OCI-LY1 (cell line): ENCODE measurements at regions not wholly inside any gene's neighbourhood (a gene's known extent, or its start where the extent isn't known, plus 50 kb on each side); places are given as distances from the start of the nearest gene placed in this dataset.

ENCODE experiments used
- CTCF ChIP-seq: fragments of 200-600 bp; sonication (generic), shearing (Covaris generic); IDR thresholded peaks from 2 replicates; pipeline ENCODE4 v1.5.1; 2017; ENCODE audit warnings: mild to moderate bottlenecking, antibody characterized with exemption, low read length, moderate library complexity, mixed read lengths
- EZH2 ChIP-seq: fragments of 200-600 bp; sonication (generic), shearing (Covaris generic); IDR thresholded peaks from 2 replicates; pipeline ENCODE4 v1.8.0; 2017; ENCODE audit warnings: borderline replicate concordance, mixed run types, mild to moderate bottlenecking, antibody characterized with exemption, low read length, moderate library complexity, mixed read lengths

- no peak for TF ChIP-seq CTCF
- no peak for TF ChIP-seq EZH2
Observed at GRCh38 chr3:189477614-189478013, 153.6 kb upstream of the TP63 start.
